AG04450 (cell line): ENCODE measurements at regions not wholly inside any gene's neighbourhood (a gene's known extent, or its start where the extent isn't known, plus 50 kb on each side); places are given as distances from the start of the nearest gene placed in this dataset.

ENCODE experiments used
- CTCF ChIA-PET: fragments of 300-600, 350-600 bp; formaldehyde crosslinking; extraction: SDS; loops from one replicate; lab custom pipeline; 2022; ENCODE audit warnings: antibody characterized with exemption, inconsistent platforms; lab: Charles Lee
- POLR2A ChIA-PET: fragments of 350-600 bp; formaldehyde crosslinking; extraction: SDS; loops from one replicate; lab custom pipeline; 2021; ENCODE audit warnings: antibody characterized with exemption, inconsistent platforms; lab: Yijun Ruan, JAX
- DNase-seq: peaks from one replicate; pipeline ENCODE4 v3.0.0-alpha.2; 2011; ENCODE audit warnings: low read depth, low spot score
- H3K27ac ChIP-seq: one replicate; pipeline ENCODE4 v1.5.1; 2012; ENCODE audit warnings: low read depth, low read length, control low read depth
- H3K27me3 ChIP-seq: one replicate; pipeline ENCODE4 v1.6.0; 2012; ENCODE audit warnings: low read length; ENCODE audit not compliant: control insufficient read depth, insufficient read depth
- H3K4me3 ChIP-seq: 2 replicates; pipeline ENCODE4 v1.5.1; 2011; ENCODE audit warnings: mild to moderate bottlenecking, low read depth, low read length, control low read depth
- H3K9me3 ChIP-seq: 2 replicates; pipeline ENCODE4 v1.5.1; 2012; ENCODE audit warnings: low read length; ENCODE audit not compliant: control insufficient read depth, insufficient read depth
- TF ChIP-seq, protein P1 (sequence below): IDR thresholded peaks from 2 replicates; pipeline ENCODE4 v1.5.1; 2011; ENCODE audit warnings: low read depth, low read length, control low read depth, inconsistent platforms

DNA sequence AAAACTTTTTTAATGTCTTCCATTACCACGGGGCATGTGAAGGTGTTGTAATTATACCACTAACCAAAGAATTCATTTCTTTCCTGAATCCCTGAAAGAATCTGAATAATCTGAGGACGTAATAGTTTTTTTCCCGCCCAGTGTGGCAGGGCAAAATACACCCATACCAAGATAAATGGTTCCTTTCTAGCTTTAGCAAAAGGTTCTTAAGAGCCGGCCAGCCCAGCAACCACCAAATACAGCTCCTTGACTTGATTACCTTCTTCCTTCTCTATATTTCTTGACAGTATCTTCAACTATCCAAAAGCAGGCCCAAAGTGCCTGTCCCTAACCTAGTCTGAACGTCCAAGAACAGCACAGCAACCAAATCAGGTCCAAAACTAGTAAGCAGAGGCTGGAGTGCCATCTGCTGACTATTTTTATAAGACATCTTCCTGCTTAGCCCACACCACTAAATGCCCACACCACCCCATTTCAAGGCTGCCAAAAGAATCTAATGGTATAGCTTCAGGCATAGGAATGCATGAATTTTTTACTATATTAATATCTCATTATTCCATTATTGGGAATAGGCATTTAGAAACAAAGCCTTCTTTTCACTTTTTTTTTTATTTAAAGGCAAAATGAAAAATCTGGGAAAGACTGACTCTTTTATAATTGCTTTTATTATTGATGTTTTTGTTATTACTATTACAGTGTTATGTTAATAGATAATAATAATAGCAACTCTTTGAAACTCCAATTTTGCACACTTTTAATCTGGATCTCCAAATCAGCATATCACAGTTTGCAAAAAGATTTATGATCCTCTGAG is 524.4 kb downstream of the MED13L start:
- Histone ChIP-seq H3K27ac (no peak overlapping the region), H3K4me3 (no peak overlapping the region), H3K9me3 (no peaks in the 10 kb centered on the region), H3K27me3 (no peaks in the 10 kb centered on the region)
- DNase-seq, result peak; percentile 48
- POLR2A ChIA-PET, result interaction anchor here (0.6 to 1.3 kb wide), 3 partner anchors 399 to 1085 kb away, joined by 3 to 4 read pairs (median 3); no protein-coding TSS in a partner anchor
- TF ChIP-seq, protein P1, sequence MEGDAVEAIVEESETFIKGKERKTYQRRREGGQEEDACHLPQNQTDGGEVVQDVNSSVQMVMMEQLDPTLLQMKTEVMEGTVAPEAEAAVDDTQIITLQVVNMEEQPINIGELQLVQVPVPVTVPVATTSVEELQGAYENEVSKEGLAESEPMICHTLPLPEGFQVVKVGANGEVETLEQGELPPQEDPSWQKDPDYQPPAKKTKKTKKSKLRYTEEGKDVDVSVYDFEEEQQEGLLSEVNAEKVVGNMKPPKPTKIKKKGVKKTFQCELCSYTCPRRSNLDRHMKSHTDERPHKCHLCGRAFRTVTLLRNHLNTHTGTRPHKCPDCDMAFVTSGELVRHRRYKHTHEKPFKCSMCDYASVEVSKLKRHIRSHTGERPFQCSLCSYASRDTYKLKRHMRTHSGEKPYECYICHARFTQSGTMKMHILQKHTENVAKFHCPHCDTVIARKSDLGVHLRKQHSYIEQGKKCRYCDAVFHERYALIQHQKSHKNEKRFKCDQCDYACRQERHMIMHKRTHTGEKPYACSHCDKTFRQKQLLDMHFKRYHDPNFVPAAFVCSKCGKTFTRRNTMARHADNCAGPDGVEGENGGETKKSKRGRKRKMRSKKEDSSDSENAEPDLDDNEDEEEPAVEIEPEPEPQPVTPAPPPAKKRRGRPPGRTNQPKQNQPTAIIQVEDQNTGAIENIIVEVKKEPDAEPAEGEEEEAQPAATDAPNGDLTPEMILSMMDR, result peak; percentile 79
- CTCF ChIA-PET, result interaction anchor here (0.5 to 5.3 kb wide), 38 partner anchors 9 to 1130 kb away, joined by 3 to 75 read pairs (median 4); partner anchors contain the start of gene TBX3

DNA sequence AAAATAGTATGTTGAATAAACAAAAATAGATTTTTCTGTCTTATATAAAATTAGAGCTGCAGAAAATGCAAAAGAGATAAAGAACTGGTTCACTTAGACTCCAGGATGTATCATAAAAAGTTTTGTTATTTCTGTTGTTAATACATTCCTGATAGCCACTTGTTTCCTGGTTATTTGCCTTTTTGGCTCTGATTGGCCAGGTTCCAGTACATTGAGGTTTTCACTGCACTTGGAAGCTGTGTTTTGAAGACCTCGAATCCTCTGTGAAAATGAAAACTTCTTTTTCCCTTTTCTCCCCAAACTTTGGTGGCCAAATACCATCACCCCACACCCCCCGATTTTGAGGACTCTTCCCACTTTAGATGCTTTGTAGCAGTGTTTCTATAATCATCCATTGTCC is 525.3 kb downstream of the MED13L start:
- DNase-seq, result peak; percentile 11
- Histone ChIP-seq H3K4me3 (no peak overlapping the region), H3K27ac (no peak overlapping the region), H3K27me3 (no peaks in the 10 kb centered on the region), H3K9me3 (no peaks in the 10 kb centered on the region)
- ChIA-PET POLR2A (no interaction called here), CTCF (interaction anchor here (1.1 to 5.3 kb wide), 9 partner anchors 10 to 1094 kb away, joined by 3 to 75 read pairs (median 13); partner anchors contain the start of gene TBX3)
- TF ChIP-seq, protein P1, result no peak

DNA sequence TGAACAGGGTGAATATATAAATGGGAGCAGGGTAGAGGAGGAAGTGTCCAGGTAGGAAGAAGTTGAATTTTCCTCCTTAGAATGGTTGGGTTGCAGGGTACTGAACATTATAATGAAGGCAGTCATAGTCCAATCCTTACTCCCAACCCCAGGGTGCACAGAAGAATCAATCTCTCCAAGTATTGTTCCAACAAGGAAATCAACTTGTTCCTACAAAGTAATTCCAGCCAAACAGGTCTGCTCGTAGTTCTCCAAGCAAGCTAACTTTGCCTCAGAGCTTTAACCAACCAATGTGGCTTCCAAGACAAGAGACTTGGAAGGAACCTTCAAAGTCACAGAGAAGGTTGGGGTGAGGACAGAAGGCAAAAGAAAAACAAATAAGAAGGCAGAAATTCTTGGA is 527.2 kb downstream of the MED13L start:
- CTCF ChIA-PET, result no interaction called here
- TF ChIP-seq, protein P1, result no peak
- DNase-seq, result no peak
- POLR2A ChIA-PET, result no interaction called here
- H3K4me3 ChIP-seq, result no peak overlapping the region
- no peaks in the 10 kb centered on the region for H3K27me3 ChIP-seq
- no peaks in the 10 kb centered on the region for H3K9me3 ChIP-seq
- no peak overlapping the region for H3K27ac ChIP-seq

DNA sequence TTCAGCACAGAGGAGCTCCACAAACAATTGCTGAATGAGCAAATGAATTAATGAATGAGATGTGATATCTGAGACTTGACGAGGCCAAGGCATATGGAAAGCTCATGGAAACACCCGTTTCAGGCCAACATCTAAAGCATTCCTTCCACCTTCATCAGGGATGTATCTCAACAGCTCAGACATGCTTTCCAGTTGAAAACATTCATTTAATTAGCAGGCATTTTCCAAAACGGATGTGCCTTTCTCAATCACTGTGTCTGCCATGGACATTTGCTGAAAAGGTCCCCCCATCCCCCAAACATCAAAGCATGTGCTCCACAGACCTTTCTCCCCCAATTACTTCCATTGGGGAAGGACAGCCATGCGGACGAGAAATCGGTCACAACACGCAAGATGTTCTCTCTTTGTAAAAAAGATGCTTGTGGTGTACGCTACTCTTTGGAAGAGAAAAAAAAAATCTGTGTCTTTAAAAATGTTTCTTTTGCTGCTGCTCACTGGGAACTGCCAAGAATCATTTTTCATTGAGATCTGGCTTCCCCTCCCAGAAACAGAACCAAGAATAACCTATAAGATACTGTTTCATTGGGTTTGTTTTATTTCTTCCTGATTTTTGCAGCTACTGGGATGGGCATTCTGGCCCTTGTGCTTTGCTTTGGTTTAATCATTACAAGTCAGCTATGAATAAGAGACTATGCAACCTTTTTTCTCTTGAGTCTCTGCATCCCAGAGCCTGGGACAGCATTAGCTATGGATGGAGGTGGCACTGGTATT is 528.2 kb downstream of the MED13L start:
- DNase-seq, result no peak
- Histone ChIP-seq H3K27me3 (no peaks in the 10 kb centered on the region), H3K4me3 (no peak overlapping the region), H3K9me3 (no peaks in the 10 kb centered on the region), H3K27ac (no peak overlapping the region)
- ChIA-PET POLR2A (no interaction called here), CTCF (interaction anchor here (0.6 to 1.8 kb wide), 3 partner anchors 404 to 1124 kb away, joined by 3 to 6 read pairs (median 5); no protein-coding TSS in a partner anchor)
- TF ChIP-seq, protein P1, result no peak
